ENCODE measurements at regions not wholly inside any gene's neighbourhood (a gene's known extent, or its start where the extent isn't known, plus 50 kb on each side); places are given as distances from the start of the nearest gene placed in this dataset.

GRCh38 chr16:59535298-59535697 lies 801.2 kb upstream of the GOT2 start (continued):
- no peak for TF ChIP-seq ZNF160 (CRISPR knock-in tag; IDR thresholded peaks at IDR 0.05)

- ChIA-PET POLR2A (no interaction called here), CTCF (ENCODE audit: low intra/inter-chr PET ratio, low total read pairs) (no interaction called here)
- ATAC-seq, result no peak
- in situ Hi-C loops (cut with HindIII; ENCODE audit: extremely low pct_ligation_motif_present, low pct_unique_long_range_greater_than_20kb) (no loop called here), intact Hi-C loops (cut with micrococcal nuclease; ENCODE audit: unreplicated experiment) (no loop called here)
- no peak for FAIRE-seq
- WGBS (ENCODE audit: low lambda C conversion rate), result 11% methylated on average over 14 of the region's 14 CpGs
- TF ChIP-seq PBX3 (CRISPR knock-in tag; IDR thresholded peaks at IDR 0.05; ENCODE audit: borderline replicate concordance) (no peak), PCBP2 (optimal IDR thresholded peaks at IDR 0.05; ENCODE audit: low read depth, low read length, poor library complexity, severe bottlenecking) (no peak), ZFP1 (CRISPR knock-in tag; IDR thresholded peaks at IDR 0.05) (no peak), SMAD1 (CRISPR knock-in tag; IDR thresholded peaks at IDR 0.05; ENCODE audit: borderline replicate concordance, low read depth) (no peak), EEA1 (CRISPR knock-in tag; IDR thresholded peaks at IDR 0.05; ENCODE audit: borderline replicate concordance) (no peak), REXO4 (CRISPR knock-in tag; IDR thresholded peaks at IDR 0.05; ENCODE audit: borderline replicate concordance) (no peak), ZNF501 (CRISPR knock-in tag; IDR thresholded peaks at IDR 0.05) (no peak), KDM6A (CRISPR knock-in tag; IDR thresholded peaks at IDR 0.05; ENCODE audit: low read depth) (no peak), MTA3 (CRISPR knock-in tag; IDR thresholded peaks at IDR 0.05) (no peak), ISX (CRISPR knock-in tag; conservative IDR thresholded peaks at IDR 0.05) (no peak), ZNF30 (CRISPR knock-in tag; IDR thresholded peaks at IDR 0.05) (no peak), NFKBIZ (CRISPR knock-in tag; IDR thresholded peaks at IDR 0.05) (no peak)
- no peaks in the 10 kb centered on the region for H3K79me2 ChIP-seq (ENCODE audit: insufficient read depth, low read length)
- H3K4me3 ChIP-seq (replicated peaks in 1 of 3; ENCODE audit: insufficient read depth in 1 of 3, low read depth in 2 of 3, low read length in 3 of 3), result no peak overlapping the region
- no peaks in the 10 kb centered on the region for H3K36me3 ChIP-seq (replicated peaks in 1 of 2; ENCODE audit: control insufficient read depth in 1 of 2, insufficient read depth in 2 of 2, low read length in 2 of 2)
- no peaks in the 10 kb centered on the region for H3K9me3 ChIP-seq (ENCODE audit: low read length)
- BruUV-seq (replicated peaks), result no TSS peak
- no peaks in the 10 kb centered on the region for H3K27me3 ChIP-seq (ENCODE audit: control insufficient read depth in 1 of 2, insufficient read depth in 2 of 2, low read length in 2 of 2)
- no peak overlapping the region for H3K9ac ChIP-seq (ENCODE audit: insufficient read depth, low read depth, low read length)
- no peak overlapping the region for H3K4me2 ChIP-seq (ENCODE audit: low read depth, low read length)
- DNase-seq (ENCODE audit: low spot score), result no peak
- H3K27ac ChIP-seq (ENCODE audit: extremely low read length, insufficient read depth, low read length), result no peak overlapping the region
- H2AFZ ChIP-seq (ENCODE audit: low read length), result no peak overlapping the region
- H3K4me1 ChIP-seq (ENCODE audit: insufficient read depth, low read length), result no peaks in the 10 kb centered on the region
- H4K20me1 ChIP-seq (ENCODE audit: insufficient read depth, low read length), result no peaks in the 10 kb centered on the region
Measured at GRCh38 chr16:59527206-59527997, 793.3 kb upstream of the GOT2 start.

All from HepG2 (cell line).